ENCODE measurements at regions not wholly inside any gene's neighbourhood (a gene's known extent, or its start where the extent isn't known, plus 50 kb on each side); places are given as distances from the start of the nearest gene placed in this dataset.

- H3K4me3 ChIP-seq (ENCODE audit: control insufficient read depth in 2 of 3, extremely low read depth in 1 of 3, insufficient read depth in 2 of 3, low read depth in 1 of 3, low read length in 3 of 3) = no peak overlapping the region
- H4K20me1 ChIP-seq (ENCODE audit: control insufficient read depth, extremely low read depth, insufficient read depth, low read length) = no peaks in the 10 kb centered on the region
- H2AFZ ChIP-seq (ENCODE audit: control insufficient read depth, low read length) = no peak overlapping the region
- H3K9me1 ChIP-seq (ENCODE audit: control insufficient read depth, extremely low read depth, insufficient read depth, low read length) = no peaks in the 10 kb centered on the region
- no peaks in the 10 kb centered on the region for H3K9me3 ChIP-seq (ENCODE audit: control insufficient read depth, low read depth, low read length)
- H3K36me3 ChIP-seq (ENCODE audit: control insufficient read depth in 2 of 2, extremely low read depth in 1 of 2, insufficient read depth in 2 of 2, low read length in 2 of 2) = no peaks in the 10 kb centered on the region
- TF ChIP-seq CTCF (optimal IDR thresholded peaks at IDR 0.05 in 1 of 3, IDR thresholded peaks at IDR 0.05 in 1 of 3, conservative IDR thresholded peaks at IDR 0.05 in 1 of 3; ENCODE audit: extremely low read depth in 1 of 3, insufficient read depth in 2 of 3, low read length in 3 of 3) (no peak), EZH2 (IDR thresholded peaks at IDR 0.05; ENCODE audit: low read length) (no peak)
- DNase-seq (ENCODE audit: low read depth, low spot score) = no peak
- no peak for FAIRE-seq
- no peak overlapping the region for H3K4me2 ChIP-seq (ENCODE audit: control insufficient read depth, extremely low read depth, insufficient read depth, low read depth, low read length)
- no peak overlapping the region for H3K9ac ChIP-seq (ENCODE audit: control insufficient read depth, extremely low read depth, insufficient read depth, low read length)
- no peaks in the 10 kb centered on the region for H3K79me2 ChIP-seq (ENCODE audit: control insufficient read depth, insufficient read depth, low read length)
- H3K27ac ChIP-seq (ENCODE audit: control insufficient read depth, insufficient read depth, low read length) = no peak overlapping the region
- peaks cover 2% of the 10 kb centered on the region for H3K4me1 ChIP-seq (ENCODE audit: control insufficient read depth, extremely low read depth, insufficient read depth, low read length)
- dilution Hi-C loops (cut with MboI; ENCODE audit: extremely low pct_ligation_motif_present, low sequenced_read_pairs) = no loop called here
- H3K27me3 ChIP-seq (ENCODE audit: control insufficient read depth, extremely low read depth, insufficient read depth, low read length) = no peaks in the 10 kb centered on the region
These were observed 169.7 kb upstream of the PTPRK start for GRCh38 chr6:128690063-128690462.

DNA sequence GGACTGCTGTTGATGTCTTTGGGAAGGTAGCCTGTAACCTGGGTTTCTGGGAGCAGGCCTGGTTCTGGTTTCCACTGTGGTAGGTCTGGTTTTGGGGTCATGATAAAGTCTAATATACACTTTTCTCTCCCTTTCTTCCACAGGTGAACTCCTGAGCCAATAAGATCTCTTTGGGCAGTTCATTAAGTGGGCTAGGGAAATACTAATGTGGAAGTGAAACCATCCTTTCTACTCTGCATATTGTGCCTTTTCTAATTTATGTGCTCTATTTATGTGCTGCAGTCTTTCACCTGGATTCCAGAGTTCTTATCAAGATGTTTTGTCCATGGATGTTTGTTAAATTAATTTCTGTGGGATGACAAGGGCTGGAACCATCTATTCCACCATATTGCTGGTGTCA lies 165.7 kb upstream of the PTPRK start:
- Histone ChIP-seq H2AFZ (ENCODE audit: control insufficient read depth, low read length) (no peak overlapping the region), H3K36me3 (ENCODE audit: control insufficient read depth in 2 of 2, extremely low read depth in 1 of 2, insufficient read depth in 2 of 2, low read length in 2 of 2) (no peaks in the 10 kb centered on the region), H3K27ac (ENCODE audit: control insufficient read depth, insufficient read depth, low read length) (no peak overlapping the region), H3K4me2 (ENCODE audit: control insufficient read depth, extremely low read depth, insufficient read depth, low read depth, low read length) (no peak overlapping the region), H3K9ac (ENCODE audit: control insufficient read depth, extremely low read depth, insufficient read depth, low read length) (no peak overlapping the region), H3K27me3 (ENCODE audit: control insufficient read depth, extremely low read depth, insufficient read depth, low read length) (no peaks in the 10 kb centered on the region), H3K9me3 (ENCODE audit: control insufficient read depth, low read depth, low read length) (no peaks in the 10 kb centered on the region), H3K9me1 (ENCODE audit: control insufficient read depth, extremely low read depth, insufficient read depth, low read length) (no peaks in the 10 kb centered on the region), H4K20me1 (ENCODE audit: control insufficient read depth, extremely low read depth, insufficient read depth, low read length) (no peaks in the 10 kb centered on the region), H3K79me2 (ENCODE audit: control insufficient read depth, insufficient read depth, low read length) (no peaks in the 10 kb centered on the region), H3K4me3 (ENCODE audit: control insufficient read depth in 2 of 3, extremely low read depth in 1 of 3, insufficient read depth in 2 of 3, low read depth in 1 of 3, low read length in 3 of 3) (no peak overlapping the region), H3K4me1 (ENCODE audit: control insufficient read depth, extremely low read depth, insufficient read depth, low read length) (peaks cover 2% of the 10 kb centered on the region)
- TF ChIP-seq CTCF (optimal IDR thresholded peaks at IDR 0.05 in 1 of 3, IDR thresholded peaks at IDR 0.05 in 1 of 3, conservative IDR thresholded peaks at IDR 0.05 in 1 of 3; ENCODE audit: extremely low read depth in 1 of 3, insufficient read depth in 2 of 3, low read length in 3 of 3) (no peak), EZH2 (IDR thresholded peaks at IDR 0.05; ENCODE audit: low read length) (no peak)
- FAIRE-seq (no peak), DNase-seq (ENCODE audit: low read depth, low spot score) (no peak)
- dilution Hi-C loops (cut with MboI; ENCODE audit: extremely low pct_ligation_motif_present, low sequenced_read_pairs) = no loop called here
